ENCODE measurements at regions not wholly inside any gene's neighbourhood (a gene's known extent, or its start where the extent isn't known, plus 50 kb on each side); places are given as distances from the start of the nearest gene placed in this dataset.

DNA sequence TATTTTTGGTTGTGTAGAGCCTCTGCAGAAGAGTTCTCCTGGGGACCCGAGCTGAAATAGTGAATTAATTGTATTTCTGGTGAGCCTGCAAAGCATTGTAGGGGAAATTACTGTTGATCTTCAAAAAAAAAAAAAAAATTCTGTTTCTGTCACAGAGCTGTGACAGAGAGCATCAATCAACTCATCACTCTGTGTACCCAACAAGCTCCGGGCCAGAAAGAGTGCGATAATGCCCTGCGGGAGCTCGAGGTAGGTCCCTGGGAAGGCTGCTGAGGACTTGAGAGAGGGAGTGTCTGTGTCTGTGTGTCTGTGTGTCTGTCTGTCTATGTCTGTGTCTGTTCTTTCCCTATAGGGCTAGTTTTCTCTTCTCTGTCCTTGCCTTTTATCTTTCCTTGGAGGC is 294.4 kb upstream of the TPM1 start:
- Mint-ChIP-seq H3K4me1 (ENCODE audit: low read depth) (no peaks in the 10 kb centered on the region), H3K4me3 (no peak overlapping the region), H3K9me3 (no peaks in the 10 kb centered on the region), H3K27me3 (ENCODE audit: low read depth) (no peaks in the 10 kb centered on the region), H3K27ac (no peak overlapping the region), H3K36me3 (ENCODE audit: low read depth) (no peaks in the 10 kb centered on the region)
- no peak for DNase-seq (ENCODE audit: low spot score)

DNA sequence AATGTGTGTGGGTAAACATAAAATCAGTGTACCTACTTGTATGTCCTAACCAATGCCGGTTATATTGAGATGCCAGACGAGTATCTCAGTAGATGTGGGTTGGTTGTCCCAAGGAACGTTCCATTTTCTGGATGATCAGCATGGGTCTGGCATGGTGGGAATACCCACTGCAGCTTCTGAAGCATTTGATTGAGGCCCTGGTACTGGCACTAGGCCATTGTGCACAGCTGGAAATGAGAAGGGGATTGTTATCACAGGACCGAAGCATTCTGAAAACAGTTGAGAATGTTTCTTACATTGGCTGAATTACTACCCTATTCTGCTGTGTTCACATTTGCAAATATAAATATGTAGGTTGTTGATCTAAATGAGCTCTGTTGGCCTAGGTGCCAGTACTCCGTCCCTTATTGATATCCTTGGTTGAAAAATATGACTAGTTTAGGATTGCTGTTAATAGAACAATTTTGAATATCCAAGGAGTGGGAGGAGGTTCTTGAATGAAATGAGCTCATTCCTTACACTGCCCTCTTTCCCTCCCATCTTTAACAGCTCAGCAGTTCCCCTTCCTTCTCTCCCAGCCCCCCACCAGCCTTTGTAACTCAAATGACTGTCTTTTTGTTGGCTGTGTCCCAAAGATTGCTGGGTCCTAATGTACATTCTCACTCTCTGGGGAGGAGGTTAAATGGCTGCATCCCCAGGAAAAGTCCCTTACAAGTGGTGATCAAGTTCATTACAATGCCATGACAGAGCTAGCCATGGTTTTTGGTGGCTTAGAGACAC is 293.3 kb upstream of the TPM1 start:
- DNase-seq (ENCODE audit: low spot score) = no peak
- no peak overlapping the region for H3K27ac Mint-ChIP-seq
- H3K4me1 Mint-ChIP-seq (ENCODE audit: low read depth) = no peaks in the 10 kb centered on the region
- H3K27me3 Mint-ChIP-seq (ENCODE audit: low read depth) = no peaks in the 10 kb centered on the region
- H3K4me3 Mint-ChIP-seq = no peak overlapping the region
- H3K36me3 Mint-ChIP-seq (ENCODE audit: low read depth) = no peaks in the 10 kb centered on the region
- H3K9me3 Mint-ChIP-seq = no peaks in the 10 kb centered on the region

DNA sequence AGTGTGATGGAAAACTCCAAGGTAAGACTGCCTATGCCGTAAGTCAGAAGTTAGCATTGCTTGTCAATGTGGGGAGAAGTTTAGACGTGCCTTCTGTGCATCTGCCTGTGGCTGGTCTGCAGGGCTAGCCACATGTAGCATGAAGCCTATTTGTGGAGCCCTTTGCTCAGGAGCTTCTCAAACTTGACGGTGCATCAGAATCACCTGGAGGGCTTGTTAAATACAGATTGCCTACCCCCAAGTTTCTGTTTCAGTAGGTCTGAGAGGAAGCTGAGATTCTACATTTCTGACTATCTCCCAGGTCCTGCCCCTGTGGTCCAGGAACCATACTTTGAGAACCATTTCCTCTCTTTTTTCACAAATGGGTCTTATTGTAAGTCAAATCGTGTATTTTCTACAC is 292.1 kb upstream of the TPM1 start:
- no peak for DNase-seq (ENCODE audit: low spot score)
- H3K4me1 Mint-ChIP-seq (ENCODE audit: low read depth) = no peaks in the 10 kb centered on the region
- H3K9me3 Mint-ChIP-seq = no peaks in the 10 kb centered on the region
- H3K27ac Mint-ChIP-seq = no peak overlapping the region
- no peaks in the 10 kb centered on the region for H3K27me3 Mint-ChIP-seq (ENCODE audit: low read depth)
- H3K36me3 Mint-ChIP-seq (ENCODE audit: low read depth) = no peaks in the 10 kb centered on the region
- no peak overlapping the region for H3K4me3 Mint-ChIP-seq

DNA sequence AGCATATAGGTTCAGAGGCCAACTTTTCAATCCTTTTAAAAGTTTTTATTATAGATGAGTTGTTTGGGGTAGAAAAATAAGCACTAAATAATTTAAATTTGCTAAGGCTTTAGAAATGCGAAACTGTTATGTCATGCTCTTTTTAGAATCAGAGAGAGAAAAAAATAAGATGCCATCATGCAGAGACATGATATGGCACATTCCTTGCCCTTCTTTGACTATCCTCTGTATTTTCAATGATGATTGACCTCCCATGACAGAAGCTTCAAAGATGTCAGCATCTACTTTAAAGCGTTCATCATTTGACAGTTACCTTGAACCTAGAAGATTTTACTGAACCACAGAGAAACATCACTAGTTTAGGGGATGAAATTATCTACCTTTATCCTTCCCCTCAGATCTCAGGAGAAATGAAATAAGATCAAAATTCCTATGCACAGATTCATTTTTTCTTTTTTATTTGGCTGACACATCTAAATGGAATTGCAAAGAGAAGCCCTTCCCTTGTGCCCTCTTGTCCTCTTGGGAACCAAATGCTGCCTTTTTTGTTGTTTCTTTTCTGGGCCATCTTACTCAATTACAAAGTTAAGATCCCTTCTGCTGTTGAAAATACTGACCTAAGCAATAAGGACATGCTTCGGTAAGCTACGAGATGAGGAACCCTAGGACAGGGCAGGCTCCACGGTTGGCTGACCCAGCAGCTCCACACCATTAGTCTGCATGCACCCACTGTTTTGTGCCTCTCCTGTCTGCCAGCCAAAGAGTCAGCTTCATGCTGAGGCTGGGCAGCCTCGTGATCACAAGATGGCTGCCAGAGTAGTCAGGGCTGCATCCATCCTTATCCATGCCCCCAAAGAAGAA is 289.7 kb upstream of the TPM1 start:
- no peaks in the 10 kb centered on the region for H3K4me1 Mint-ChIP-seq (ENCODE audit: low read depth)
- no peak overlapping the region for H3K27ac Mint-ChIP-seq
- H3K9me3 Mint-ChIP-seq = no peaks in the 10 kb centered on the region
- no peaks in the 10 kb centered on the region for H3K27me3 Mint-ChIP-seq (ENCODE audit: low read depth)
- no peaks in the 10 kb centered on the region for H3K36me3 Mint-ChIP-seq (ENCODE audit: low read depth)
- no peak overlapping the region for H3K4me3 Mint-ChIP-seq
- DNase-seq (ENCODE audit: low spot score) = no peak

DNA sequence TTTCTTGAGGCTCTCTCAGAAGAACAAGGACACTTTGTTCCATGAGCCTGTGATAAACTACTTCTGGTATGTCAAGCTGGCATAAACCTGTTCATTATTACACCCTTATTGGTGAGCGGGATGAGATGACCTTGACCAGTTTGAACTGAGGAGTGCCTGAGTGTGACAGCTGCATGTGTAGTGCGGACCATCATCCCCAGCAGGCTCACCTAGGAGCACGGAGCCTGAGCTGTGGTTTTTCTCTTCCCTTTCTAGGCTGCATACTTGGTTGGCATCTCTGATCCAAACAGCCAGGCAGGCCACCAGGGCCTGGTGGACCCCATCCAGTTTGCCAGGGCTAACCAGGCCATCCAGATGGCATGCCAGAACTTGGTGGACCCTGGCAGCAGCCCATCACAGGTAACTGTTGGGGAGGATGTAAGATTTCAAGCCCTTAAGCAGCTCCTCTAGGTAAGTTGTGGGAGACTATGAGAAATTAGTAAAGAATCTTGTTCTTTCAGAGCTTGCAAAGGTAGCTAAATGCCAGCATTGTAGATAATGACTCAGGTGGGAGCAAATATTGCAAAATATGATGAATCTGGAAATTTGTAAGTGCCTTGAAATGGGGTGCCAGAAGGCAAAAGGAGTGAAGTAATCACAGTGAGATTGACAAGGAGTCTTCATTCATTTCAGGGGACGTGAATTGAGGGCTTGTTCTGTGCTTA is 288.9 kb upstream of the TPM1 start:
- Mint-ChIP-seq H3K9me3 (no peaks in the 10 kb centered on the region), H3K36me3 (ENCODE audit: low read depth) (no peaks in the 10 kb centered on the region), H3K4me3 (no peak overlapping the region), H3K4me1 (ENCODE audit: low read depth) (no peaks in the 10 kb centered on the region), H3K27me3 (ENCODE audit: low read depth) (no peaks in the 10 kb centered on the region), H3K27ac (no peak overlapping the region)
- no peak for DNase-seq (ENCODE audit: low spot score)

DNA sequence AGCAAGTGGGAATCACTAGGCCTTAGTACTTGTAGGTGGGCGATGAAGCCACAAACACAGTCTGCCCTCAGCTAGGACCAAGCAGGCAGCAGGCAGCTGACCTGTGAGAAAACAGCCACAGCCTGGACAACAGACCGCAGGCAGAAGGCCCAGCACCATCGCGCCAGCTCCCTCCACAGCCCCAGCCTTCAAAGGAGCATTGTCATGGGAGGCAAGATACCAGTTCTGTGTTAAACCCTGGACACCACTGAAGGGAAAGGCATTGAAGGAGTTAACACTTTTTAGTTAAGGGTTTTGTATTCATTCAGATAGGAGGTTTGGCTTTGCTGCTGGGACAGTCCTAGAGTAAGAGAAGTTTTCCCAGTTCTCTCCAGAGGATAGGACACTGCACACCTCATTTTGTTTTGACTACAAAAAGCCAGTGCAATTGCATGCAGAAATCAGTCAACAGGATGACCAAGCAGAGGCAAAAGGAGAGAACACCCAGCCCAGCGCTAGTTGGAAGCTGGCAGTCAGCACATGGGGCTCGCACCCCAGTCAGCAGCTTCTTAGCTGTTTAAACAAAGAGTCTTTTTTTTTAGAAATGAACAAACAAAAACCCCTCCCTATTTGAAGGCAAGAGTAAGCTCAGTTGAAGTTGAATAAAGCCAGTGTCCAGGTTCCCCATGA is 286.1 kb upstream of the TPM1 start:
- no peak for DNase-seq (ENCODE audit: low spot score)
- no peak overlapping the region for H3K27ac Mint-ChIP-seq
- H3K4me3 Mint-ChIP-seq = no peak overlapping the region
- no peaks in the 10 kb centered on the region for H3K27me3 Mint-ChIP-seq (ENCODE audit: low read depth)
- no peaks in the 10 kb centered on the region for H3K36me3 Mint-ChIP-seq (ENCODE audit: low read depth)
- H3K9me3 Mint-ChIP-seq = no peaks in the 10 kb centered on the region
- H3K4me1 Mint-ChIP-seq (ENCODE audit: low read depth) = no peaks in the 10 kb centered on the region

DNA sequence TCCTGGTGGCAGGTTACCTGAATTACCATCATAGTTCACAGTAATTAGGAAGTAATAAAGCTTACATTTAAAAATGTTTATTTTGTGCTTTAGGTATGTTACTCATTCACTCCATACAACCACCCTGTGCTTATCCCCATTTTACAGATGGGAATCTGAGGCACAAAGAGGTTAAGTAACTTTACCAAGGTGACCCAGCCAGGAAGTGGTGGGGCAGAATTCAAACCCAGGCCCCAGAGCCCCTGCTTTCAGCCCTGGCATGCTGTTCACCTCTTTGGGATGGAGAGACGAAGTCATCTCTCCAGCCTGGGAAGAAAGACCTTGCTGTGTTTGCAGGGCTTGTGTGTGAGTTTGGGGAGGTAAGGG is 285.6 kb upstream of the TPM1 start:
- Mint-ChIP-seq H3K4me3 (no peak overlapping the region), H3K27me3 (ENCODE audit: low read depth) (no peaks in the 10 kb centered on the region), H3K4me1 (ENCODE audit: low read depth) (no peaks in the 10 kb centered on the region), H3K27ac (no peak overlapping the region), H3K36me3 (ENCODE audit: low read depth) (no peaks in the 10 kb centered on the region), H3K9me3 (no peaks in the 10 kb centered on the region)
- DNase-seq (ENCODE audit: low spot score) = no peak

DNA sequence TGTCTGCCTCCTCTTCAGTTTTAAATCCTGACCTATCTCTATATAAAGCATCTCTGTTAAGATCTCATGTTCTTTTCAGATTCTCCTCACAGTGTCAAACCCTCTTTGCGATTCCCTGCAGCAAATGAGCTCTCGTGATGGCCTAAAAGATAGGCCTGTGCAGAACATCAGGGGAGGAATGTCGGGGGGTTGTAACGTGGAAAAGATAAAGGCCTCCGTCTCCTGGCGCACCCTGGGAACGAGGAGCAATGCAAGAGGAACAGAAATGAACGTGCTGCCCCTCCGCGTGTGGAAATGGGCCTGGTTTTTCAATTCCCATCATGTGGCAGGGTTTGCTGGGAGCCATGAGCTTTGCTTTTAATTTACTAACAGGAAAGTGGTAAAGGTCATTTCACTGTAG is 285.0 kb upstream of the TPM1 start:
- Mint-ChIP-seq H3K4me3 (no peak overlapping the region), H3K36me3 (ENCODE audit: low read depth) (no peaks in the 10 kb centered on the region), H3K9me3 (no peaks in the 10 kb centered on the region), H3K27ac (no peak overlapping the region), H3K27me3 (ENCODE audit: low read depth) (no peaks in the 10 kb centered on the region), H3K4me1 (ENCODE audit: low read depth) (no peaks in the 10 kb centered on the region)
- no peak for DNase-seq (ENCODE audit: low spot score)

DNA sequence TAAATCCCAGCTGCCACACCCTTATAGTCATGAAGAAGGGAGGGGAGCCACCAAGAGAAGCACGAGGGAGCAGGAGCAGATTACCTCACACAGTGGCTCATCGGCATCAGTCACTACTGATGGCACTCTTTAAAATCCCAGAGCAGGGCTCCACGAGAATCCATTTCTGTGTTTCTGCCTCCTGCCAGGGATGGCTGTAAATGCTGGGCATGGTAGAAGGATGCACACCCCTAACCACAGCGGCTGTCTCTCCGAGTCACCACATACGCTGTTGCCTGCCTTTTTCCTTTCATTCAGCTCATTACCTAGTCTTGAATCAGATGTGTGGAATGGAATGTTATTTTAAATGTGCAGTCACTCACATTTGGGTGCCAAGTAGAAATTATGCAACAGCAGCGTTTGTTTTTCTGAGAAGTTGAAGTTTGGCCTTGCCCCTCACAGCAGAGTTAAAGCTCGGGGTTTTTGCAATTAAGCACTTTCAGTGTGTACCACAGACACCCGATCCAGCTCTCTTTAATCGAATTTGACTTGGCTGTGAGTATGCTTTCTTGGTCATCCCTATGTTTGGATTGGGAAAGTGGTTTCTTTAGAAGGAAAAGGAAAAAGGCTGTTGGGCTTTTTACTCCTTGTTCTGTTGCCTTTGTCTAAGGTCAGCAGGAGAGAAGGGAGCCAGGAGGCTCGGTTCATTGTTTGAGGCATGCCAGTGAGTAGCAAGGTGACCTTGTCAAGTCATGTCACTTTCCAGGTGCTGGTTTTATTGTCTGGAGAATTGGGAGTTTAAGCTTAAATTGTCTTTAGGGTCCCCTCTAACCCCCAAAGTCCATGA is 284.2 kb upstream of the TPM1 start:
- no peak for DNase-seq (ENCODE audit: low spot score)
- Mint-ChIP-seq H3K36me3 (ENCODE audit: low read depth) (no peaks in the 10 kb centered on the region), H3K27ac (no peak overlapping the region), H3K9me3 (no peaks in the 10 kb centered on the region), H3K27me3 (ENCODE audit: low read depth) (no peaks in the 10 kb centered on the region), H3K4me3 (no peak overlapping the region), H3K4me1 (ENCODE audit: low read depth) (no peaks in the 10 kb centered on the region)

DNA sequence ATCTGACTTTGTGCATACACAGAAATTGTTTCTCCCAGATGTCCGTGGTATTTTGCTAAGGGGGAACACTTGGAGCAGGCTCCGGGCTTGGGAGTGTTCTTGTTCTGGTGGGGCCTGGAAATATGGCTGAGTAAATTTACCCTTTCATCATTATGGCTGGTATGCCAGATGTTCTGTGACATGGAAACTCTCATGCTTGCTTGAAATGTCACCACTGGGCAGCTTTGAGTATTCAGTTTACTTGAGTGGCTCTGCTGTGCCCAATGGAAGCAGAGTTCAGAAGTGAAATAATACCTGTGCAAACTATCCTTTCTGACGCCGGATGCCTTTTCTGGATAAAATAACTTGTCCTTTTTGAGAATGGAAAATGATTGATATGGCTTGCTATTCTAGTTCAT is 283.6 kb upstream of the TPM1 start:
- Mint-ChIP-seq H3K9me3 (no peaks in the 10 kb centered on the region), H3K4me3 (no peak overlapping the region), H3K4me1 (ENCODE audit: low read depth) (no peaks in the 10 kb centered on the region), H3K36me3 (ENCODE audit: low read depth) (no peaks in the 10 kb centered on the region), H3K27me3 (ENCODE audit: low read depth) (no peaks in the 10 kb centered on the region), H3K27ac (no peak overlapping the region)
- DNase-seq (ENCODE audit: low spot score) = no peak

DNA sequence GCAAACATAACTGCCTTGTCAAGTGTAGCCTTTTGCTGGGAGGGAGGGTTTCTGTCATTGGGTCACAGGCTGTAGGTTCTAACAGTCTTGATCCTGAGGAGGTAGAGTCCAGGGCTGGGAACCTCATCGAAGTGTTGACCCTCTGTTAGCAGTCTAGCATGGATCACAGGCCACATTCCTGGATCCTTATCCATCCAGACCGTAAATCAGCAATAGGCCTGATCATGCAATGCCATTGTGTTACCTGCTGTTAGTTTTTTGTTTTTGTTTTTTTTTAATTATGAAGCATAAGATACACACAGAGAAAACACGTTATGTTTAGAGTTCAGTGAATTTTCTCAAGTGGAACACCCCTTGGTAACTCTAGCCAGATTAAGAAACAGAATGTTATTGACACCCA is 282.0 kb upstream of the TPM1 start:
- Mint-ChIP-seq H3K27ac (no peak overlapping the region), H3K36me3 (ENCODE audit: low read depth) (no peaks in the 10 kb centered on the region), H3K27me3 (ENCODE audit: low read depth) (no peaks in the 10 kb centered on the region), H3K9me3 (no peaks in the 10 kb centered on the region), H3K4me3 (no peak overlapping the region), H3K4me1 (ENCODE audit: low read depth) (no peaks in the 10 kb centered on the region)
- no peak for DNase-seq (ENCODE audit: low spot score)

DNA sequence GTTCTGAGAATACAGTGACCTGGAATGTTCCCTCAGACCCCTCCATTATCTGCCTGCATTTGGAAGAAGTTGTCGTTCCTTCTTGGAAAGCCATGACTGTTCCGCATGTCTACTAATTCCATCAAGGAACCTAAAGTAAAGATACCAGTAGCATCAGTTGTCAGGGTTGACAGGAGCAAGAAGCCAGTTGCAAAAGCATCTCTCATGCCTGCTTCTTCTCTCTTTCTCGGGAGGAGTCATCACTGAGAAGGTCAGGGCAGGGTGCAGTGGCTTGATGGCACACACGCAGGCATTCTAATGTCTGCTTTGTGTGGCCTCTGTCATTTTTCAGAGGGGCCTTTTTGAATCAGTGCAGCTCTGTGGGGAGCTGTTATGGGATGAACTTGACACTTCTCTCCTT is 276.6 kb upstream of the TPM1 start:
- Mint-ChIP-seq H3K36me3 (ENCODE audit: low read depth) (no peaks in the 10 kb centered on the region), H3K4me3 (no peak overlapping the region), H3K9me3 (no peaks in the 10 kb centered on the region), H3K4me1 (ENCODE audit: low read depth) (no peaks in the 10 kb centered on the region), H3K27me3 (ENCODE audit: low read depth) (no peaks in the 10 kb centered on the region), H3K27ac (no peak overlapping the region)
- DNase-seq (ENCODE audit: low spot score) = no peak

DNA sequence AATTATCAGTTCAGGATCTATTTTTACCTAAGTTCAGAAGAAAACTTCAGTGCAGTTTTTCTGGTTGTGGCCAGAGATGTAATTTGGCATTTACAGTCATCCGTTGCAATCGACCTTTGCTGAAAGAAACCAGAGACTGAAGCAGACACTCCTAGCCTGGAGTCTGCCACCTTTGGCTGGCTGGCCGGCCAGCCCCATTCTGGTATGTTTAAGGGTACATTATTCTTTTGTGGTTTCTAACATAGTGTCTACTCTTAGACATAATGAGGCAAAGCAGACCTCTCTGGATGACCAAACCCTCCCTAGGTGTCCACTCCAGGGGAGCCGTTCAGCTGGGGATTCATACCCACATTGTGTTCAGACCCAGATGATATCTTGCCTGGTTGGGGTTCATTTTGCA is 275.9 kb upstream of the TPM1 start:
- Mint-ChIP-seq H3K27me3 (ENCODE audit: low read depth) (no peaks in the 10 kb centered on the region), H3K4me3 (no peak overlapping the region), H3K27ac (no peak overlapping the region), H3K9me3 (no peaks in the 10 kb centered on the region), H3K4me1 (ENCODE audit: low read depth) (no peaks in the 10 kb centered on the region), H3K36me3 (ENCODE audit: low read depth) (no peaks in the 10 kb centered on the region)
- no peak for DNase-seq (ENCODE audit: low spot score)
